AG10803 (cell line): ENCODE measurements at regions not wholly inside any gene's neighbourhood (a gene's known extent, or its start where the extent isn't known, plus 50 kb on each side); places are given as distances from the start of the nearest gene placed in this dataset.
A peak's percentile ranks its signal among the peaks of the same experiment; 100 is the strongest.

Experiments used
- DNase-seq: peaks from one replicate; pipeline ENCODE4 v3.0.0; 2010; ENCODE audit warnings: low read depth
- H3K4me3 ChIP-seq: 2 replicates; pipeline ENCODE4 v1.5.1; 2011; ENCODE audit warnings: mild to moderate bottlenecking, low read length, control low read depth
- TF ChIP-seq, protein P1 (sequence below): conservative IDR thresholded peaks from 2 replicates; pipeline ENCODE4 v1.5.1; 2011; ENCODE audit warnings: mild to moderate bottlenecking, low read length, control low read depth, inconsistent platforms

- DNase-seq = no peak
- H3K4me3 ChIP-seq = no peak overlapping the region
- TF ChIP-seq, protein P1, sequence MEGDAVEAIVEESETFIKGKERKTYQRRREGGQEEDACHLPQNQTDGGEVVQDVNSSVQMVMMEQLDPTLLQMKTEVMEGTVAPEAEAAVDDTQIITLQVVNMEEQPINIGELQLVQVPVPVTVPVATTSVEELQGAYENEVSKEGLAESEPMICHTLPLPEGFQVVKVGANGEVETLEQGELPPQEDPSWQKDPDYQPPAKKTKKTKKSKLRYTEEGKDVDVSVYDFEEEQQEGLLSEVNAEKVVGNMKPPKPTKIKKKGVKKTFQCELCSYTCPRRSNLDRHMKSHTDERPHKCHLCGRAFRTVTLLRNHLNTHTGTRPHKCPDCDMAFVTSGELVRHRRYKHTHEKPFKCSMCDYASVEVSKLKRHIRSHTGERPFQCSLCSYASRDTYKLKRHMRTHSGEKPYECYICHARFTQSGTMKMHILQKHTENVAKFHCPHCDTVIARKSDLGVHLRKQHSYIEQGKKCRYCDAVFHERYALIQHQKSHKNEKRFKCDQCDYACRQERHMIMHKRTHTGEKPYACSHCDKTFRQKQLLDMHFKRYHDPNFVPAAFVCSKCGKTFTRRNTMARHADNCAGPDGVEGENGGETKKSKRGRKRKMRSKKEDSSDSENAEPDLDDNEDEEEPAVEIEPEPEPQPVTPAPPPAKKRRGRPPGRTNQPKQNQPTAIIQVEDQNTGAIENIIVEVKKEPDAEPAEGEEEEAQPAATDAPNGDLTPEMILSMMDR = no peak
Observed at GRCh38 chr21:27408826-27409225, 441.9 kb upstream of the ADAMTS5 start.

DNA sequence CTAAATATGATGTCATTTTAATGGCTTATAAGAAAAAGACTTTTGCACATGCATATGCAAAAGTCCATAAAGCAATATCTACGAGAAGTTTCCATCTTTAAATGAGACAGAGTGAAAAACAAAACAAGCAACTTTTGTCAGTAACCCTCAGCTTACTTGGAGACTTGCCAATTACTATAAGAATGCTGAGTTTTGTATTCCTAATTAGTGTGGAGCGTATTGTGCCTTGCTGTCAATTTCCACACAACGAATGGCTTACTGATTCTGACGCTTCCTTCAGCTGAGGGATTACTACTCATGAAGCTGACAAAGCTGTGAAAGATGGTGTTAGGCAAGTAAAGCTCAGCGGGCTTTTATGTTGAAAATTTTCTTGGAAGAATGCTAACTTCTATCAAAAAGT lies 440.4 kb upstream of the ADAMTS5 start:
- no peak for DNase-seq
- TF ChIP-seq, protein P1 = no peak
- no peak overlapping the region for H3K4me3 ChIP-seq

GRCh38 chr21:27406300-27407009 lies 439.6 kb upstream of the ADAMTS5 start:
- TF ChIP-seq, protein P1 = no peak
- no peak overlapping the region for H3K4me3 ChIP-seq
- peak; percentile 63 for DNase-seq

GRCh38 chr21:27403011-27403410 lies 436.1 kb upstream of the ADAMTS5 start:
- H3K4me3 ChIP-seq = no peak overlapping the region
- DNase-seq = no peak
- TF ChIP-seq, protein P1 = no peak

GRCh38 chr21:27400045-27400444 lies 433.2 kb upstream of the ADAMTS5 start:
- TF ChIP-seq, protein P1 = no peak
- no peak for DNase-seq
- H3K4me3 ChIP-seq = no peak overlapping the region; the same call in 1 of the 2 replicates

DNA sequence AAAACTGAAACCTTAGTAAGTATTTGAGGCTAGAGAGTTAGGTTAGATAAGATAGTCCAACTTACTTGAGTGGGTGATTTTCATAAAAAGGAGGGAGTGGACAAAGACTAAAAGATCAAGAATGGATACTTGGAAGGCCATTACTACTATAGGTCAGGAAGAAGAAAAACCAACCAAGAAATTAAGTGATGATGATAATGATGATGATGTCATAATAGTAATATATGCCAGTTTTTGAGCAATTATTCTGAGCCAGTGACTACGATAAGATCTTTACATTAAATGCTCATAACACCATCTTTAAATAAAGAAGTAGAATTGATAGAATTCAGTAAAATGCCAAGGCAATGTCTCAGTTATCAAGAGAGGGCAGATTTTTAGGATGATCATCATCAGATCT lies 430.7 kb upstream of the ADAMTS5 start:
- TF ChIP-seq, protein P1 = no peak
- H3K4me3 ChIP-seq = no peak overlapping the region
- DNase-seq = no peak

DNA sequence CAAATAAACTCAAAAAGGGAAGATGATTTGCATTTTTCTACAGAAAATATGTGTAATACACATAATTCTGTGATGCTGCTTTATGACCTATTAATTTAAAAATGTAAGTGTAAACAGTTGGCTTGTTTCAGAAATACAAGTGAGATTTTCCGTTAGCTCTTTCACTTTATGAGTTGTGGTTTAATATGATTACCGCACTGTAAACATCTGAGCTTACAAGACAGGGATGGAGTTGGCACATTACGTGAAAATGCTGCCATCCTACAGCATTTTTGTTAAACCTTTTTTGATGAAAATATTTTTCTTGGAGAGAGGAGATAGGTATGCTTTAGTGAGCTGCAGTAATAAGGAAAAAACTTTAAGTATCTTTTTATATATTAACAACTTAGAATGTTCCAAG lies 426.8 kb upstream of the ADAMTS5 start:
- no peak for DNase-seq

More for the DNA sequence above, 426.8 kb upstream of the ADAMTS5 start:
- no peak overlapping the region for H3K4me3 ChIP-seq
- TF ChIP-seq, protein P1 = no peak
